Right ventricle myocardium superior (tissue), 1 donor: ENCODE measurements at regions not wholly inside any gene's neighbourhood (a gene's known extent, or its start where the extent isn't known, plus 50 kb on each side); places are given as distances from the start of the nearest gene placed in this dataset.
"Not testable (repeated sequence)": the region's sequence is repeated elsewhere in the genome, so short reads cannot be mapped to it uniquely, and the experiment has no call there.

Source experiments
- ATAC-seq: fragments of 200-7000 bp; cut with Tn5 transposase; one replicate; pipeline ENCODE4 v1.9.1; 2020; ENCODE audit warnings: mild to moderate bottlenecking; ENCODE audit not compliant: poor library complexity
- DNase-seq: peaks from one replicate; pipeline ENCODE4 v3.0.0-alpha.2; 2020
- intact Hi-C: fragments of 100-400 bp; cut with DNase I; formaldehyde crosslinking; loops from one replicate; pipeline ENCODE4 v1.11.2; 2022
- donor health status: DM: no; HTN: yes; CAD: no; lungs with severe emphysema.

DNA sequence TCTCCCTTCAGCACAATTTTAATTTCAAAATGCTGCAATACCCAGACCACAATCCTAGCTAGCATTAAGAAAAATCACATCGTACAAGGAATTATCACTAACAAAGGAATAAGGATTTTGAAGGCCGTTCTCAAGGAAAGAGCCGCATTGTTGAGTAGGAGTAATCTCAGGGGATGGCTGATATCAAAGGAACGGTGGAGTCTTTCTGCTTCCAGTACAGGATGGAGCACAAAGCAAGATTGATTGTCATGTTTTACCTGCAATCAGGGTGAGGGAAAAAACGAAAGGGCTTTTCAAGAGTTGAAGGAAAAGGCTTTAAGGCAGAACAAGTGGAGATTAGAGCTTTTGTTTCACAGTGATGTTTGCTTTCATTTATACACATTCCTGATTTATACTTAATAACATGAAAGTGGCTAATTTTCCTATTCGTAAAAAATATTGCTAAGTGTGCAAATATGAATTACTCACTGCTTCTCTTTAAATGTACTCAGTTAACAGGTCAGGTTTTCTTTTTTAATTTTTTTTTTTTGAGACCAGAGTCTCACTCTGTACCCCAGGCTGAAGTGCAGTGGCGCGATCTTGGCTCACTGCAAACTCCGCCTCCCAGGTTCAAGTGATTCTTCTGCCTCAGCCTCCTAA, 207.0 kb downstream of the TRIML1 start:
- no peak for ATAC-seq
- intact Hi-C loops: no loop called here
- DNase-seq: no peak

DNA sequence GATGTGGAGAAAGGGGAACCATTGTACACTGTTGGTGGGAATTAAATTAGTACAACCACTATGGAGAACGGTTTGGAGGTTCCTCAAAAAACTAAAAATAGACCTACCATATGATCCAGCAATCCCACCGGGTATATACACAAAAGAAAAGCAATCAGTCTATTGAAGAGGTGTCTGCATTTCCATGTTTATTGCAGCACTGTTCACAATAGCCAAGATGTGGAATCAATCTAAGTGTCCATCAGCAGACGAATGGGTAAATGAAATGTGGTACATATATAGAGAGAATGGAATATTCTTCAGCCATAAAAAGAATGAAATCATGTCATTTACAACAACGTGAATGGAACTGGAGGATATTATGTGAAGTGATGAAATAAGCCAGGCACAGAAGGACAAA, 208.1 kb downstream of the TRIML1 start:
- ATAC-seq (no peak), DNase-seq (no peak)
- intact Hi-C loops: no loop called here

DNA sequence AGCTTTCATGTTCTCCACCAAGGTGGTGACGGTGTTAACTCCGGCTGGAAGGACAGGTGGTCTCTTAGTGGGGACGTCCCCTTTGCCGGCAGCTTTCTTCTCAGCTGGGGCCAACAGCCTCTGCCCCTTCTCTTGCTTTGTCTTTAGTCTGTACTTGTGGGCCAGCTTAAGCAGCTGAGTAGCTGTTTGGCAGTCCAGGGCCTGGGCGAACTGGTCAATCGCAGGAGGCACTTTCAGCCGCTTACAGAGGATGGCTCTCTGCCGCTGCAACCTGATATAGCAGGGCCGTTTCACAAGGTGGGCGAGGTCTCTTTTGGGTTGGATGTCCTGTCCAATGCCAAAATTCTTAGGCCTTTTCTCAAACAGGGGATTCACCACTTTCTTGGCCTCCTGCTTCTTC, 210.3 kb downstream of the TRIML1 start:
- DNase-seq, intact Hi-C loops, ATAC-seq: not testable (repeated sequence)

DNA sequence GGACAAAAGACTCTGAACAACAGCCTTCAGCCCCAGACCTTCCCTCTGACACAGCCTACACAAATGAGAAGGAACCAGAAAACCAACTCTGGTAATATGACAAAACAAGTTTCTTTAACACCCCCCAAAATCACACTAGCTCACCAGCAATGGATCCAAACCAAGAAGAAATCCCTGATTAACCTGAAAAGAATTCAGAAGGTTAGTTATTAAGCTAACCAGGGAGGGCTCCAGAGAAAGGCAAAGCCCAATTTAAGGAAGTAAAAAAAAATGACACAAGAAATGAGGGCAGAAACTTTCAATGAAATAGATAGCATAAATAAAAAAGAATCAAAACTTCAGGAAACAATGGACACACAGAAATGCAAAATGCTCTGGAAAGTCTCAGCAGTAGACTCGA, 224.0 kb downstream of the TRIML1 start:
- ATAC-seq (no peak), DNase-seq (no peak)
- intact Hi-C loops: no loop called here

DNA sequence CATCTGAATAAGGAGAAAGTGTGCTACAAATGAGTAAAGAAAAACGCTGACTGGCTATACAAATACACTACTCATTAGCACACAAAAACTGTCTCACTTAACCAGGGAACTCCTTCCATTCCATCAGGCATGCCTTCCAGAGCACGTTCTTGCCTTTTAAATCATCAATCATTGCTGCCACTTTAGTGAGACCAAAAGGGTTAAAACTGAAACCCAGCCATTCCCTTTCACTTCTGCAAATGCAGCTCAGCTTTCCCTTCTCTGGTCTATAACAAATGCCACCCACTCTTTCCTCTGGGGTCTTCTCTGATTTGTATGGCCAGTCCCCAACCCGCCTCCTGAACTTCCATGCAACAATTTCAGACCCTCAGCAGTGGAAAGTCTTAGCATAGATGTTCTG, 231.5 kb downstream of the TRIML1 start:
- no peak for ATAC-seq
- intact Hi-C loops: no loop called here
- DNase-seq: no peak

DNA sequence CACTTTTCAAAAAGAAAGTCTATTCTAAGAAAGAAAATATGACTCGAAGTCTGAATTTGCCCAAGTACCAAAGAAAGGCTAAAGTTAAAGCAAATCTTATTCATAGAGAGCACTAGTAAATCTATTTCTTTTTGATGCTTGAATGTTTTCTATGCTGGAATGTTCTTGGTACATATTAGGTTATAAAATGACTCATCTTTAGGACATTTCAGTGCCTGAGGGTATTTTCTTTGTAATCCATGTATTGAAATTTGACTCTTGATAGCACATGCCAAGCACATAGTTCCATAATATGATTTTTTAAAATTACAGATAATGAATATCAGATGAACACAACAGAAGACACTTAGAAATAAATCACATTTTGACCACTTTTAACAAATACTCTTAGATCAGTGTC, 232.8 kb downstream of the TRIML1 start:
- ATAC-seq (no peak), DNase-seq (no peak)
- intact Hi-C loops: no loop called here

DNA sequence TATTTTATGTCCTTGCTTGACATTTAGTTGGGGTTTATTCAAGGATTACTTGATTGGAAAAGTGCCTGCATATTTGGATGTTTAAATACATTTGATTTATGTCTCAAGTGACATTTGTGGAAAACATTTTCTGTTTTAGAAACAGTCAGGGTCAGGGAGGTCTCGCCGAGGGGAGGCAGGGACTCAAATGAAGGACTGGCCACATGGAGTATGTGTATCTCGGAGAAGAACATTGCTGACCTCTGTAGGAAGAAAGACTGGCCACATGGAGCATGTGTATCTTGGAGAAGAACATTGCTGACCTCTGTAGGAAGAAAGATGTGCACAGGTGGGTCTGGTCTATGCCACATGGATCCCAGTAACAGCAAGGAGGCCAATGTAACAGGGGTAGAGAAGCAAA, 233.6 kb downstream of the TRIML1 start:
- intact Hi-C loops: no loop called here
- DNase-seq: no peak
- ATAC-seq: no peak

DNA sequence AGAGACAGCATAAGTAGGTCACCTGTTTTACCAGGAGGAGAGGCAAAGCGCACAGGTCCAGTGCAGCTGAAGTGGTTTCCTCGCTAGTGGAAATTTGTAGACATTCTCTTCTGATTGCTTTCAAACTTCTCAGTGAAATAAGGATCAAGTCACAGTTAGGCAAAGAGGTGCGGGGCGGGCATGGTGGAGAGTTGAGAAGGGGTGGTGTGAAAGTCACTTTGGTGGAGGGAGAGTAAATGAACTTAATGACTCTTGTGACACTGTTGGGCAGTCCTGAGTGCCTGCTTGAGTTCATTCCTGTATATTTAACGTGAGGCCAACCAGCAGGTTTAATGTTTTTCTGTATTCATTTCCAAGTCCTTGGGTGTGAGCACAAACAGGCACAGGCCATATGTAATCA, 235.6 kb downstream of the TRIML1 start:
- intact Hi-C loops: no loop called here
- ATAC-seq (no peak), DNase-seq (no peak)

DNA sequence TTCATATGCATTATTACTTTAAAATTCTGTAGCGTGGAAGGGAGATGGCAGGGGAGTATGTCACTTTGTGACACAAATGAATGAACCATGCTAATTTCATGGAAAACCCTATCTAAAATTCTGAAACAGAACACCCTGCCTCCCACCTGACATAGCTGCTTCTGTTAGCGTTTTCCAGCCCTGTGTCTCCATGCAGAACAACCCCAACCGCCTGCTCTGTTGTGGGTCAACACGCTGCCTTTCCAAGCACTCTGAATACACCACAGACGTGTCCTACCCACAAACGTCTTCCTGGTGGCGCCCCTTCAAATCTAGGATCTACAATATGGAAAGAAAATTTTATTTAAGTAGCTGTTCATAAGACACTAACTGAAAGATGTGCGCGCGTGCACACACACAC, 238.6 kb downstream of the TRIML1 start:
- ATAC-seq (no peak), DNase-seq (no peak)
- intact Hi-C loops: no loop called here

DNA sequence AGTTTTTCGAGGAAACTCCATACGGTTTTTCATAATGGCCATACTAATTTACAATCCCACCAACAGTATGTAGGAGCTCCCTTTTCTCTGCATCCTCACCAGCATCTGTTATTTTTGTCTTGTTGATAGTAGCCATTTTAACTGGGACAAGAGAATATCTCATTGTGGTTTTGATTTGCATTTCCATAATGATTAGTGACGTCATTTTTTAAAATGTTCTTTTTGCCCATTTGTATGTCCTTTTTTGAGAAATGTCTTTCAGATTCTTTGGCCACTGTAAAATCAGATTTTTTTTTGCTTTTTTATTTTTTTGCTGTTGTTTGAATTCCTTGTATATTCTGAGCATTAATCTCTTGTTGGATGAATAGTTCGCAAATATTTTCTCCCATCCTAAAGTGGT, 243.9 kb downstream of the TRIML1 start:
- intact Hi-C loops: no loop called here
- ATAC-seq: no peak

DNA sequence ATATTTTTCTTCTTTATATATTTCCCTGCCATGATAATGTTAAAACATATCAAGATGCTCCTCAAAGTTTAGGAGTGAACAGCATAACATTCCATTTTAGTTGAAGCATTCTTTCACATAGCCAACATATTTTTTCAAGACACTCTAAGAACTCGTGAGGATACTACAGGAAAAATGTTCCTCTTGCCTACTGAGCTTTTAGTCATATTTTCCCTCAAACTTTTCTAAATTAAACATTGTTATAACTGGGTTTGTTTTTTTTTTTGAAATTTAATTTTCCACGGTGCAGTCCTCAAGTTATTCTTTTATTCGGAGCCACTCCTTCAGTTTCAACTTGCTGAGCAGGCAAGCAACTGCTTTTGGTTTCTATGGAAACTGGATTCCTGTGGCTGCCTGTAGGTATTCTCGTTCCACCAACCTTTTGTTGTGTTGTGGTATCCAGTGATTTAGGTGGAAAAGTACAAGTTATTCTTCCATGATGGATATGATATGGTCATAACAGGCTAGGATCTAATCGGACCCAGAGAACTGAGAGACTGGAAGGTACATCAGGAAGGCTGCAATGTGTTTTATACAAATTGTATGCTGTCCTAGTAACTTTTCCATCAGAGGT, 248.0 kb downstream of the TRIML1 start:
- intact Hi-C loops: no loop called here
- DNase-seq: no peak
- no peak for ATAC-seq

More for the DNA sequence above, 243.9 kb downstream of the TRIML1 start:
- DNase-seq: no peak

DNA sequence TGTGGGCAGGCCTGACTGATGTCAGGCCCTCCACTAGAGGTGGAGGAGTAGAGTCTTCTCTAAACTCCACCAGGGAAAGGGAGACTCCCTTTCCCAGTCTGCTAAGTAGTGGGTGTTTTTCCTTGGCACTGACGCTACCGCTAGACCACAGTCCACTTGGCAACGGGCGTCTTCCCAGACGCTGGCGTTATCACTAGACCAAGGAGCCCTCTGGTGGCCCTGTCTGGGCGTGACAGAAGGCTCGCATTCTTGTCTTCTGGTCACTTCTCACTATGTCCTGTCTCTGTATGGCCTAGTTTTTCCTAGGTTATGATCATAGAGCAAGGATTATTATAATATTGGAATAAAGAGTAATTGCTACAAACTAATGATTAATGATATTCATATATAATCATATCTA, 252.1 kb downstream of the TRIML1 start:
- DNase-seq, ATAC-seq, intact Hi-C loops: not testable (repeated sequence)

DNA sequence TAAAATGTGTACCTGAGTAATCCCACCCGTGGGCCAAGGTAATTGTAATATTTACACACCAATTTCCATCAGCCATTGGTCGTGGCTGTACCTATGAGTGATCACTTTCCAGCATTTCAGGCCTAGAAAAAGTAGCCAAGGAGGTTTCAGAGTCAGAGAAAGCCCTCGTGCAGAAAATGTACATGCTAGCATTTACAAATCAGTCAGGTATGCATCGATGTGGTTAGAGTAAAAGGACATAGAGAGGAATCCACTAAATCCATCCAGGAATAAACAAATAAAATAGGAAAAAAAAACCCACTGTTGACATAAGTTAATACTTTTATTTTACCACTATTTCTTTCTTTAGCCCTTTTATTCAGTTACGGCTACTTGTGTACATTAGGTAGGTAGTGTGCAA, 256.8 kb downstream of the TRIML1 start:
- ATAC-seq (no peak), DNase-seq (no peak)
- intact Hi-C loops: no loop called here

DNA sequence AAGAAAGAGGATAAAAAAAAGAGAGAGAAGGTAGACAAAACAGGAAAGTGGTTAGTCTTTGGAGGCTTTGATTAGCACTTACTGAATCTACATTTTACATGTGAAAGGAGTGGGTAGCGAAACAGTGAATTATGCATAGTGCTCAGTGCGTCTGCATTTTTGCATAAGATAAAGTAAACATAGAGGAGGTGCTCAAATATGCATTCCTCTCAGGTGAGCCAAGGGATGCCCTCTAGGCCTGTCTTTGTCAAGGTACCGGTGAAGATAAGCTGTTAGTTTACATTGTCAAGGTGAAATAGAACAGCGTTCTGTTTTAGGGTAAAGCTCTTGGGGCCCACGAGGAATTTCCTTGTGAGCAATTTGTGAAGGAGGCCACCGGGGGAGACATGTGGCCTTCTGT, 260.6 kb downstream of the TRIML1 start:
- ATAC-seq (no peak), DNase-seq (no peak)
- intact Hi-C loops: no loop called here

DNA sequence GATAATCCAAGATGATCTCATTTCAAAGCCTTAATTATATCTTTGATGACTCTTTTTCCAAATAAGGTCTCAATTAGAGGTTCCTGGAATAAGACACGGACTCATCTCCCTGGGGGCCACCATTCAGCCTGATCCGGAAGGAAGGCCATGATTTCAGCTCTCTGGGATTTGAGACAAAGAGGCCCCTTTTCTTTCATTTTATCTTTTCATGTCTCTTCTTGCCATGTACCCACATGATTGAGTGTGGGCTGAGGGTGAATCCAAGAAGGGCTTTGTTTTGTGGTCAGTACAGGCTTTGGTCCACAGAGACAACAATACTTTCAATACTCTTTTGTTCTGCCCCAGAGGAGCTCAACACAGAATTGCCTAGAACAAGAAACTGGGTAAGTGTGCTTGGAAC, 261.2 kb downstream of the TRIML1 start:
- DNase-seq: no peak
- intact Hi-C loops: no loop called here
- no peak for ATAC-seq

DNA sequence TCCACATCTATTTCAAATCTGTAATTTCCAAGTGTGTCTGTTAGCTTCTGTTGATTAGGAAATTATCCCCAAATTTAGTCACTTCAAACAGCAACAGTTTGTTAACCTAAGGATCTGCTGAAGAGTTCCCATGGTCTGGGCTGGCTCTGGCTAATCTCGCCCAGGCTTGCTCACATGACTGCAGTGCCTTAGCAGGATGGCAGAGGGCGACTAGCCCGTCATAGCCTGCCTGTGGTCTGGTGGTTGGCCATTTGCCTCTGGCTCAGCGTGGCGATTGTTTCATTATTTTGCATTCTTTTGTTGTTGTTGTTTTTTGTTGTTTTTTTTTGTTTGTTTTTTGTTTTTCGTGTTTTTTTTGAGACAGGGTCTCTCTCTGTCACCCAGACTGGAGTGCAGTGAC, 264.0 kb downstream of the TRIML1 start:
- intact Hi-C loops: no loop called here
- ATAC-seq (no peak), DNase-seq (no peak)

DNA sequence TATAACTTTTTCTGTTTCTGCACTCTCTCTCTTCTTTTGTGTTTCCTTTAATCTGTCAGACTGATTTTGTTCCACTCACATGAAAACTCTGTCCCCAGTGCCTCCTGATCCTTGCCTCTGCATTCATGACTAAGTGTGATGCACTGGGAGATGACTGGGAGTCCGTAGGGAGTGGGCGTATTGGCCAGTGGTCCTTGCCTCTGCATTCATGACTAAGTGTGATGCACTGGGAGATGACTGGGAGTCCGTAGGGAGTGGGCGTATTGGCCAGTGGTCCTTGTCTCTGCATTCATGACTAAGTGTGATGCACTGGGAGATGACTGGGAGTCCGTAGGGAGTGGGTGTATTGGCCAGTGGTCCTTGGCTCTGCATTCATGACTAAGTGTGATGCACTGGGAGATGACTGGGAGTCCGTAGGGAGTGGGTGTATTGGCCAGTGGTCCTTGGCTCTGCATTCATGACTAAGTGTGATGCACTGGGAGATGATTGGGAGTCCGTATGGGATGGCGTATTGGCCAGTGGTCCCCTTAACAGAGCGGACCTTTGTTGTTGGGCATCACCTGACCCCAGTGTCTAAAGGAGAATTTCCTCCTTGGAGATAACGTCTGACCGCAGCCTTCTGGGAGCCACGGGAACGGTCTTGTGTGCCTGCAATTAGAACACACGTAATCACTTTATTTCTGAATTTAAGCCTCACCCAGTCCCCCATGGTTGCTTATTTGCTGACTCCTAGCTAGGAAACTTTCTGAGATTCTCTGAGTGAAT, 266.0 kb downstream of the TRIML1 start:
- not testable (repeated sequence) for ATAC-seq

DNA sequence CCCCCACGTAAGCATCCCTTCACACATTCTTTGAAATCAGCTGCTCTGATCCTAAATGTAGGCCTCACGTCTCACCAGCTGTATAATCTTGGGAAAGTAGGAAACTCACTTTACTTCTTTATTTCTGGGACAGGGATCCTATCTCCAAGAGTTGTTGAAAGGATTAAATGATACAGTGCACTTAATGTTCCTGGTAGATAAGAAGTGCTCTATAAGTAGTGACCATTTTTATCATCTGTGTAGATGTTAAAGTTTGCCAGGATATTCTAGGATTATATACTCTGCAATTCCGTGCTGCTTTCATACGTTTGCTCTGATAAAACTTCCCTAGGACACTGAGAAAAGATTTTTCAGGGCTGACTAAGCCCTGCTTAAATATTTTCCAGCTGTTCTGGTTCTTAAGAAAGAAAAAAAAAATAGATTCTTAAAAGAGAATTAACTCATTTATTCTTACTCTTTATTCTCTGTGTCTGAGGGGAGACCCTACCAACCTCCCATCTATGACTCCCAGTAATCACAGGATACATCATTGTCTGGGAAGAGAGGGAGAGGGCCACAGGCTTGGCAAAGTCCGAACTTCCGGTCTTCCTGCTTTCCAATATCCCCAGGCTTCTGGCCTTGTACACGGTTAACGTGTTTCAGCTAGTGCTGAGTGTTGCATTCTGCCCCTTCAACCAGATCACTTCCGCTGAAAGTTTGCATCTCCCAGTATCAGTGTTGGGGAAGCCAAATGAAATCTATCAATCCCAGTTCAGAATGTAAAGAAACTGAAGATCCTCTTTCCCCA, 269.2 kb downstream of the TRIML1 start:
- intact Hi-C loops: no loop called here
- DNase-seq (no peak), ATAC-seq (no peak)

More for the DNA sequence above, 266.0 kb downstream of the TRIML1 start:
- intact Hi-C loops, DNase-seq: not testable (repeated sequence)

DNA sequence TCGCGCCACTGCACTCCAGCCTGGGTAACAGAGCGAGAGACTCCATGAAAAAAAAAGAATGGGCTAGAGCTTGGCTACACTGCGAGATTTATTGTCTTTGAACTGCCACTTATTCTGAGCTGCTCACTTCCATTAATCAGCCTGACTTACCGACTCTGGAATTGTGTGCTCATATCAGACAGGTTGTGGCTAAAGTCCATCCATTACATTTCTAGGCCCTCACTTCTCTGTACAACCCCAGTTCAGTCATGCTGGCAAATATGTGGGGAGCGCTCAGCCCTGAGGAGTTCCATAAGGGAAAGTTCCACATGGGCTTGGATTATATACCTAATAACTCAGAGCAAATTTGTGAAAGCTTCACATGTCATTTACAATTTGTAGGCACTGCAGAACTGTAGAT, 270.6 kb downstream of the TRIML1 start:
- no peak for ATAC-seq
- DNase-seq: no peak
- intact Hi-C loops: no loop called here
